ENCODE measurements at regions not wholly inside any gene's neighbourhood (a gene's known extent, or its start where the extent isn't known, plus 50 kb on each side); places are given as distances from the start of the nearest gene placed in this dataset.
"Not testable (repeated sequence)": the region's sequence is repeated elsewhere in the genome, so short reads cannot be mapped to it uniquely, and the experiment has no call there.

DNA sequence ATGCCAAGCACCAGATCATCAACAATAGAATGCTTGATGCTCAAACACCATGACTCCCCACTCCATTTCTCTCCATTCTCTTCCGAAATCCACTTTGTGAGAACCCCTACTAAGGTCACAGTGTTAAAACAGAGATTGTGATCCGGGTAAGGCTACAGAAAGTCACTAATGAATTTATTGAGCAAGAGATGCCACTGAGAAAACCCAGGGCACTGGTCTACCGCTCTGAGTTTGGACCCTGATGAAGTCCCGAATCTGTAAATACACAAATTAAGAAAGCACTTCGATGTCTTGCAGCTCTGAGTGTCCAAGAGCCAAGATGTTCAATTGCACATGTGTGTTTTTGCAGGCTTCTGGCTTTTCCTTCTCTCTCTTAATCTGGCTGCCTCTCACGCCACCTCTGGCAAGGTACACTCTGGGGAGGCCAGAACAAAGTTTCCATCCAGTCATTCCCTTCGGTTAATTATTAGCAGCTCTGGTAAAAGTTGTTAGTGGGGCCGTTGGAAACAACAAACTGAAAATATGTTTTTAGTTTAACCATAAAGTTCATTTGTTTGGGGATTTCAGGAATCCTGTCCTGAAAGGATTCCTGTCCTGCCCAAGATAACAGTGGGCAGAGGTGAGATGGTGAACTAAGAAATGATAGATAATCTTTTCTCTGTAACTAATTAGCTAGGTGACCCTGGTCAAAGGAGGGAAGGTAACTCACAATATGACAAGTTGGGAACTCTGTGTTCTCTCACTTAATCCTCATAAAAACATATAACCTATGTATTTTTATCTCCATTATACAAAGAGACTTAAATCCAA is 75.4 kb downstream of the BTG1 start:
- H3K27me3 ChIP-seq (replicated peaks): no peaks in the 10 kb centered on the region
- no peaks in the 10 kb centered on the region for H3K9me3 ChIP-seq (replicated peaks)
- H3K27ac ChIP-seq: no peak overlapping the region
- no peak for DNase-seq (ENCODE audit: low read depth in 1 of 2, low spot score in 2 of 2)
- no peak overlapping the region for H3K4me3 ChIP-seq
- peaks cover 13% of the 10 kb centered on the region for H3K4me1 ChIP-seq (replicated peaks)
- no peaks in the 10 kb centered on the region for H3K36me3 ChIP-seq

DNA sequence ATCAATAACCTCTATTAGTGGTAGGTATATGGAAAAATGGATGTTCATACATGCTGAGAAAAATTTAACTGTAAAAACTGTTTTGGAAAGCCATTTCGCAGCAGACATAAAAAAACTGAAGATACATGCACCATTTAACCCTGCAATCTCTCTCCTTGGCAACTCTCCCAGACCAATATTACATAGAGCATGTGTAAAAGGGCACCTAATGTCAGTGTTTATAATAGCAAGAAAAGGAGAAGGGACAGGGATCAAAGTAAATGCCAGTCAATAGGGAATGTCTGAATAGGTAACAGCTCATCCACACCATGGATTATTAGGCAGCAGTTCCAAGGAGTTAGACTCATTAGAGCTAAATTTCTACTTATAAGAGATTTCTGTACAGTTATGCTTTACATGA is 77.2 kb downstream of the BTG1 start:
- Histone ChIP-seq H3K36me3 (no peaks in the 10 kb centered on the region), H3K27me3 (replicated peaks) (no peaks in the 10 kb centered on the region), H3K27ac (no peak overlapping the region), H3K4me3 (no peak overlapping the region), H3K9me3 (replicated peaks) (no peaks in the 10 kb centered on the region), H3K4me1 (replicated peaks) (peaks cover 21% of the 10 kb centered on the region)
- DNase-seq (ENCODE audit: low read depth in 1 of 2, low spot score in 2 of 2): no peak

DNA sequence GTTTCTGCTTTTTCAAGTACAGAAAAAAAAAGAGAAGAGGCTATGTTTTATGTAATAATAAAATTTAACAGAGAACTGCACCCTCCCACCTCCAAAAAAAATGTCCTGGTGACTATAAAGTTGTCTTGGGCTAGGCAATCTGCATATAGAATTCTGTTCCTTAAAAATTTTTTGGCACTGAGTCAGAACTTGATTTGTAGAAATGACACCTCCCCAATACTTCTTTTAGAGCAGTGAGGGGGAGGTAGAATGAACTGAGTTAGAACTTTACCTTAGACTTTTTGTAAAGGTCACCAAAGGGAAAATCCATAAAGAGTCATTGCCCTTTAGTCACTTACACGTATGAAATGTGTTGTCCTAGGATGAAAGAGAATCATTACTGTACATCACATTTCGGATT is 80.0 kb downstream of the BTG1 start:
- Histone ChIP-seq H3K4me1 (replicated peaks) (peaks cover 43% of the 10 kb centered on the region), H3K9me3 (replicated peaks) (no peaks in the 10 kb centered on the region), H3K27ac (peak overlapping the region; percentile 65; the same call in 1 of the 2 replicates), H3K4me3 (no peak overlapping the region), H3K36me3 (no peaks in the 10 kb centered on the region), H3K27me3 (replicated peaks) (no peaks in the 10 kb centered on the region)
- DNase-seq (ENCODE audit: low read depth in 1 of 2, low spot score in 2 of 2): no peak

DNA sequence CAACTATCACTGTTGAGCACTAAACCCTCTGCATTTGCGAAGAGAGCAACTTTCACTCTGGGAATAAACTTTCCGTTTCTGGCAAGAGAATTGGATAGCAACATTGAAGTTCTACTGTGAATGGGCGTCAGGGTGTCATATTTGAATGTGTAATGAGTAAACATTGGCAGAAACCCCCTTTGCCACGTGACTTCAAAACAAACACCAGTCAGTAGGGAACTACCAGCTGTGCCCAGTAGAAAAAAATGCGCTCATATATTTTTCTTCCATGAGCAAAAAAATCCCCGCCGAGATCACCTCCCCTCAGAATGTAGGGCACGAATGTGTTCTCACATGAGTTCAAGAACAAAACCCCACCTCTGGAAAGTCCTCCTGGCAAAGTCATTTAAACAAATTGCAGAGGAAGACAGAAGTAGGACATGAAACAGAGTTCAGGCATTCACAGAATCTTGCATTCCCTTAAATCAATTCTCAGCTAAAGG is 80.6 kb downstream of the BTG1 start:
- Histone ChIP-seq H3K4me1 (replicated peaks) (peaks cover 47% of the 10 kb centered on the region), H3K27me3 (replicated peaks) (no peaks in the 10 kb centered on the region), H3K36me3 (no peaks in the 10 kb centered on the region), H3K9me3 (replicated peaks) (no peaks in the 10 kb centered on the region), H3K27ac (peak overlapping the region; percentile 65), H3K4me3 (no peak overlapping the region)
- DNase-seq (ENCODE audit: low read depth in 1 of 2, low spot score in 2 of 2): peak; percentile 49

DNA sequence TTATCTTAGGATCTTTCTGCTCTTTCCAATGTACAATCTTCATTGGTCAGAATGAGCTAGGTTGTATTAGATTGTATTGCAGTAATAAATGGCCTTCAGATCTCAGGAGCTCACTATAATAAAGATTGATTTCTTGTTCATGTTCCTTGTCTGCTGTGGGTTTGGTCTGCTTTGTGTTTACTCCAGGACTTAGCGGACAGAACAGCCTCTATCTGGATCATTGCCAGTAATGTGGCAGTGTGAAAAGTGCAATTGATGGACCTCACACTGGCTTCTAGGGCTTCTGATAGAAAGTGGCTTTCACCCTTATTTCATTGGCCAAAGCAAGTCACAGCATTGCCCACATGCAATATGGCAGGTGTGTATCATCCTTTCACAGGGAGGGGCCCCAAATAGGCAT is 81.2 kb downstream of the BTG1 start:
- no peaks in the 10 kb centered on the region for H3K36me3 ChIP-seq
- H3K27me3 ChIP-seq (replicated peaks): no peaks in the 10 kb centered on the region
- peak overlapping the region; percentile 65 for H3K27ac ChIP-seq
- H3K4me3 ChIP-seq: no peak overlapping the region
- no peak for DNase-seq (ENCODE audit: low read depth in 1 of 2, low spot score in 2 of 2)
- no peaks in the 10 kb centered on the region for H3K9me3 ChIP-seq (replicated peaks)
- H3K4me1 ChIP-seq (replicated peaks): peaks cover 53% of the 10 kb centered on the region

DNA sequence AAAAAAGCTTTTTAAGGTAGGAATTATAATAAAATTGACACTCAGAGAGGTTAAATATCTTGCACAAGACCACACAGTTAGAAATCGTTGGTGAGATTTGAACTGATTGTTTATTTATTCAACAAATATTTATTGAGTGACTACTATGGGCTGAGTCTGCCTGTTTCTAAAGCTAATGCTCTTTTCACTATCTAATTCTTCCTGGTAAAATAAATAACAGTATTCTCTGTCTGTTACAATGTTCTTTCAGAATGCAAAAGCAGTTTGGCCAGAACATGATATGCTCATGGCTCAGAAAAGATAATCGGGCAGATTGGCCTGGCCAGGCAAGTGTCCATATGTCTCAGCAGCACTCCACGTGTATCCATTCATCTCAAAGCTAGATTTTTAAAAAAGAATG is 82.0 kb downstream of the BTG1 start:
- H3K4me3 ChIP-seq: no peak overlapping the region
- H3K27me3 ChIP-seq (replicated peaks): no peaks in the 10 kb centered on the region
- peak; percentile 52 to 84 for DNase-seq (ENCODE audit: low read depth in 1 of 2, low spot score in 2 of 2)
- no peaks in the 10 kb centered on the region for H3K36me3 ChIP-seq
- no peaks in the 10 kb centered on the region for H3K9me3 ChIP-seq (replicated peaks)
- H3K4me1 ChIP-seq (replicated peaks): peaks cover 56% of the 10 kb centered on the region
- peak overlapping the region; percentile 65 for H3K27ac ChIP-seq

DNA sequence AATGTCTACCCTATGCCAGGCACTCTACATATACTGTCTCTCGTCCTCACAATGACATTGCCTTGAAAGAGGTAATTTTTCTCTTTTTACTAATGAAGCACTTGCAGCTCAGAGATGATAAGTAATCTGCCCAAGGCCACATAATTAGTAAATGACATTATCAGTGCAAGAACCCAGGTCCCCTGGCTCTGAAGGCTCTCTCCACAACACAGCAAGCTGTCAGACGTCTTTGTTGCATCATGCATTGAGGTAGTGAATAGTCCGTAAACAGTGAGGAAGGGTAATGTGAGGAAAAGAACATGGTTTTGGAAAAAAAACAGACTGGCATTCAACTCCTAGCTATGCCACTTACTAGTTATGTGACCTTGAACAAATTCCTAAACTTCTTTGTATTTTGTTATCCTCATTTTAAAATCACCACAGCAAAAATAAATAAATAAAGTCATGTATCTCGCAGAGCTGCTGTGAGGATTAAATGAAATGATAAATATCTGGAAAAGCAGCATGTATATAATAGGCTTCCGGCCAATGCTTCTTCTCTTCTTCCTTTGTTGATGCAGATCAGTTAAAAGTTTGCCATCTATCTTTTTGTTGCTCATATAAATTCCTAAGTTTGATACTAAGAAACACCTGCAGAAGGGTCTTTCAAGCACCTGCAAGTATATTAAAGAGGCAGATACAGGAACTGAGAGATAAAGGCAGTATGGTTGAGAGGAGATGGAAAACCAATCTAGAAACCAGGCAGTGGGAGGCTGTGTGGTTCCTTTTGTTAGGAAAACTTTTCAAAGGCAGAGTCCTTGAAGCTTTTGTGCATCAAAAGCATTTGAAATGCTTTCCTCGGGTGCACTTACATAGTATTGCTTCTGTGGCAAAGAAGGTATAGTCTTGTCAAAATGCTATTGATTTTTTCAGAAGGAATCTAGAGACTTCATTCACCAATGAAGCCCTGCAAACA is 82.8 kb downstream of the BTG1 start:
- H3K36me3 ChIP-seq: no peaks in the 10 kb centered on the region
- H3K9me3 ChIP-seq (replicated peaks): no peaks in the 10 kb centered on the region
- peak overlapping the region; percentile 65 for H3K27ac ChIP-seq
- peak in 1 of 2 experiments; percentile 62 for DNase-seq (ENCODE audit: low read depth in 1 of 2, low spot score in 2 of 2)
- H3K4me1 ChIP-seq (replicated peaks): peaks cover 56% of the 10 kb centered on the region
- H3K27me3 ChIP-seq (replicated peaks): no peaks in the 10 kb centered on the region
- H3K4me3 ChIP-seq: no peak overlapping the region

DNA sequence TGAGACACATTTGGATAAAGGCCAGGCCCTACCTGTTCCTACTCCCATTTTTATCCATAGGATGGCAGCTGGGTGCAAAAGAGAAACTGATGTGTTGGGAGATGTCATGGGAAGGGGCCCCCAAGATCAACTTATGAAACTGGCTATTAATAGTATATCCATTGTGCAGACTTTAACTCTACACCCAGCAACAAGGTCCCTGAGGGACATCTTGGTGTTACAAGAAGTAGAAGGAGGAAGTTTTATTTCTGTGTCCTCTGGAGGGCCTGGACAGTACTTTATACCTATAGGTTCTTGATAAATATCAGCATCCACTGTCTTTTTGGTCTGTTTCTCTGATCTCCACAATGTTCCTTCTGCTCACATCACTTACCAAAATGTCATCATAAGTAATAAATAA is 84.6 kb downstream of the BTG1 start:
- no peak overlapping the region for H3K27ac ChIP-seq
- DNase-seq (ENCODE audit: low read depth in 1 of 2, low spot score in 2 of 2): no peak
- H3K27me3 ChIP-seq (replicated peaks): no peaks in the 10 kb centered on the region
- peaks cover 56% of the 10 kb centered on the region for H3K4me1 ChIP-seq (replicated peaks)
- no peak overlapping the region for H3K4me3 ChIP-seq
- H3K36me3 ChIP-seq: no peaks in the 10 kb centered on the region
- no peaks in the 10 kb centered on the region for H3K9me3 ChIP-seq (replicated peaks)

DNA sequence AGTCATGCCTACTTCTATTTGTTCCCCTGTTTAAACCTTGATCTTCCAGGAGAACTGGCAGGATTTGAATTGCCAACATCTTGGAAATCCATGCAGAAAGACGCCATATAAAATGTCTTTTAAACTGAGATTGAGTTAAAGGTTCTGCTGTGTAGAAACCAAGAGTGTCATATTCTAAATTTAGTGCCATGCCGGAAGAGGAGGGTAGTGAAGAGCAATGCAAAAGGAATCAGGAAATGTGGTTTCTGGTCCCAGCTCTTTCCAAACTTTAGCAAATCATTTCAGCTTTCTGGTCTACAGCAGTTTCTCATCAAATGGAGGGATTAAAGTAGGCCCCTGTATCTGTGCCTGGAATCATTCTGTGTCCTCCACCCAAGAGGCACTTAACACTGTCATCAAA is 85.7 kb downstream of the BTG1 start:
- Histone ChIP-seq H3K4me1 (replicated peaks) (peaks cover 47% of the 10 kb centered on the region), H3K36me3 (no peaks in the 10 kb centered on the region), H3K27ac (peak overlapping the region; percentile 39), H3K9me3 (replicated peaks) (no peaks in the 10 kb centered on the region), H3K27me3 (replicated peaks) (no peaks in the 10 kb centered on the region), H3K4me3 (no peak overlapping the region)
- DNase-seq (ENCODE audit: low read depth in 1 of 2, low spot score in 2 of 2): peak in 1 of 2 experiments; percentile 49

DNA sequence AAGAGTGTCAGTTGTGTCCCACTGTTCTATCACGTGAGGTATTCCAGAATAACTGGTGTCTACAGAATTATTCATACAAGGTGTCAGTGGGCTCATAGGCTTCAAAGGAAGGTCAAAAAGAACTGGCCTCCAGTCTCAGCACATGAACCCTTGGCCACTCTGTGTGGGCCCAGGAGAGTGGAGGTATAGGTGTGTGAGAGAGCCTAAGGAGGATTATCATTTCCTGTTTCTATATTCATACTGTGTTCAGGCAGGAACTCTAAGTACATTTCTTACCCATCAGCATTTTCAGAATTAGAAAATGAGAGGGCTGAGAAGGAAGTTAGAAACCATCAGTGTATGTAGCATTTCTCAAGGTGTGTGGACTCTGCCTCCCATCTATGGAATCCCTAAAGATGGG is 87.0 kb downstream of the BTG1 start:
- H3K4me1 ChIP-seq (replicated peaks): peaks cover 35% of the 10 kb centered on the region
- no peaks in the 10 kb centered on the region for H3K9me3 ChIP-seq (replicated peaks)
- no peaks in the 10 kb centered on the region for H3K27me3 ChIP-seq (replicated peaks)
- H3K27ac ChIP-seq: no peak overlapping the region
- no peak for DNase-seq (ENCODE audit: low read depth in 1 of 2, low spot score in 2 of 2)
- H3K36me3 ChIP-seq: no peaks in the 10 kb centered on the region
- no peak overlapping the region for H3K4me3 ChIP-seq

DNA sequence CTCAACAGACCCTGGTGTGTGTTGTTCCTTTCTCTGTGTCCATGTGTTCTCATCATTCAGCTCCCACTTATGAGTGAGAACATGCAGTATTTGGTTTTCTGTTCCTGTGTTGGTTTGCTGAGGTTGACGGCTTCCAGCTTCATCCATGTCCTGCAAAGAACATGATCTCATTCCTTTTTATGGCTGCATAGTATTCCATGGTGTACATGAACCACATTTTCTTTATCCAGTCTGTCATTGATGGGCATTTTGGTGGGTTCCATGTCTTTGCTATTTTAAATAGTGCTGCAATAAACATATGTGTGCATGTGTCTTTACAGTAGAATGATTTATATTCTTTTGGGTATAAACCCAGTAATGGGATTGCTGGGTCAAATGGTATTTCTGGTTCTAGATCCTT is 88.9 kb downstream of the BTG1 start:
- H3K27ac ChIP-seq, H3K4me3 ChIP-seq: not testable (repeated sequence)

DNA sequence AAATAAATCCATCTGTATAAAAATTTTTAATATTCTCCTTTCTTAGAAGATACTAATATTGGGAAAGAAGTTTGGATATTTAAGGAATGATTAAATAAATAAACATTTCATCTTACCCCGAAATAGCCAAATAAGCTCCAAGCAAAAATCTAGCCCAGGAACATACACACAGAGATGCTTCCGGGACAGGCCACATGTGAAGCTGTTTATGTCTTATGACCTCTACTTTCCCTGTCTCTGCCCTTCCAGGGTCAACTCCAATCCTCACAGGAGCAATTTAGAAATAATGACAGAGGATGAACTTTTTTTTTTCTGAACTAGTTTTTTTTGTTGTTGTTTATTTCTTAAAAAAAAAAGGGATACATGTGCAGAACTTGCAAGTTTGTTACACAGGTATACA is 89.4 kb downstream of the BTG1 start:
- no peaks in the 10 kb centered on the region for H3K9me3 ChIP-seq (replicated peaks)
- H3K4me1 ChIP-seq (replicated peaks): peaks cover 15% of the 10 kb centered on the region
- no peaks in the 10 kb centered on the region for H3K36me3 ChIP-seq
- no peak overlapping the region for H3K4me3 ChIP-seq
- no peaks in the 10 kb centered on the region for H3K27me3 ChIP-seq (replicated peaks)
- no peak for DNase-seq (ENCODE audit: low read depth in 1 of 2, low spot score in 2 of 2)
- no peak overlapping the region for H3K27ac ChIP-seq

More for the DNA sequence above, 88.9 kb downstream of the BTG1 start:
- DNase-seq (ENCODE audit: low read depth in 1 of 2, low spot score in 2 of 2); H3K27me3 ChIP-seq (replicated peaks); H3K9me3 ChIP-seq (replicated peaks); H3K36me3 ChIP-seq: not testable (repeated sequence)
- peaks cover 18% of the 10 kb centered on the region for H3K4me1 ChIP-seq (replicated peaks)

DNA sequence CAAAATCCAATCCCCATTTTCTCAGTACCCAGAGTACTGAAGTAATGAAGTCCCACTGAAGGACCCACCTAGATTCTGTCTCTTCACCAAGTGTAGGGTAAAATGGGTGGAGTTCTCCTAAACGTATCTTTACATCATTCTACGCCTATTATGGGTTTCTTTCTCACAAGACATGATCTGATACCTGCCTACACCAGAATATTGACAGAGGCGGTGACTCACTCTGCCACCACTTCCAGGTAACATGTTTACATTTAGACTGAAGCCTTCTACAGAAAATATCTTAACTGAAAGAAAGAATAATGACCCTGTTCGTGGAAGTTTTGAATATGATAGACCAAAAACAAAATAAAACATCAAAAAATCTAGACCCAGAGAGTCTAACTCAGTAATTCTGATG is 89.8 kb downstream of the BTG1 start:
- Histone ChIP-seq H3K27me3 (replicated peaks) (no peaks in the 10 kb centered on the region), H3K9me3 (replicated peaks) (no peaks in the 10 kb centered on the region)
- no peak for DNase-seq (ENCODE audit: low read depth in 1 of 2, low spot score in 2 of 2)

DNA sequence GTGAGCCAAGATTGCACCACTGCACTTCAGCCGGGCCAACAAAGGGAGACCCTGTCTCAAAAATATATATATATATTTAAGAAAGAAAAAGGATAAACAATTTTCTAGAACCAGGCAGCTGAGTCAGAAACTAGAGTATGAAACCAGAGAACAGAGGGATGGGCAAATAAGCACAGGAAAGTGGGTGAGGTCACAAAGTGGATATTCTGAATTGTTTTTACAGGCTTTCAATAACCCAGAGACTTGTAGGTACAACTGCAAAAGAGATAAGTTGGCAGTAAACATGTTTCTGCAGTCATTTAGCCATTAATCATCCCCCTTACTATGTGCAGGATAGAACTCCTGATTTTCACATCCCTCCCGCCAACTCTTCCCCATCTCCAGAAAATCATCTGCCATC is 94.2 kb downstream of the BTG1 start:
- peaks cover 6% of the 10 kb centered on the region for H3K4me1 ChIP-seq (replicated peaks)
- H3K4me3 ChIP-seq: no peak overlapping the region
- H3K36me3 ChIP-seq: no peaks in the 10 kb centered on the region
- H3K27ac ChIP-seq: no peak overlapping the region
- DNase-seq (ENCODE audit: low read depth in 1 of 2, low spot score in 2 of 2): no peak
- H3K27me3 ChIP-seq (replicated peaks): no peaks in the 10 kb centered on the region
- H3K9me3 ChIP-seq (replicated peaks): no peaks in the 10 kb centered on the region

More for the DNA sequence above, 89.8 kb downstream of the BTG1 start:
- H3K4me3 ChIP-seq: no peak overlapping the region
- peaks cover 15% of the 10 kb centered on the region for H3K4me1 ChIP-seq (replicated peaks)
- H3K27ac ChIP-seq: no peak overlapping the region
- H3K36me3 ChIP-seq: no peaks in the 10 kb centered on the region

All from SJSA1 (cell line).